D721Med (cell line): ENCODE measurements at regions not wholly inside any gene's neighbourhood (a gene's known extent, or its start where the extent isn't known, plus 50 kb on each side); places are given as distances from the start of the nearest gene placed in this dataset.

Source experiments
- DNase-seq: peaks from one replicate; pipeline ENCODE4 v3.0.0; 2011; ENCODE audit warnings: low spot score; ENCODE audit not compliant: insufficient read length
- FAIRE-seq: peaks from 2 replicates; lab custom pipeline; 2011; peaks lifted over from hg19 to GRCh38; lab: Jason Lieb, UNC
- CTCF ChIP-seq: IDR thresholded peaks from 2 replicates; pipeline ENCODE4 v1.5.1; 2012; ENCODE audit warnings: mild to moderate bottlenecking, control low read depth; ENCODE audit not compliant: insufficient read depth; ENCODE audit errors: missing control alignments

GRCh38 chr10:9796564-9796963, 1221.1 kb upstream of the CELF2 start:
- no peak for TF ChIP-seq CTCF
- no peak for FAIRE-seq
- no peak for DNase-seq

GRCh38 chr10:9800011-9800410, 1217.7 kb upstream of the CELF2 start:
- FAIRE-seq (no peak), DNase-seq (no peak)
- no peak for TF ChIP-seq CTCF

- no peak for TF ChIP-seq CTCF
- DNase-seq (no peak), FAIRE-seq (no peak)
These were observed 1217.1 kb upstream of the CELF2 start for GRCh38 chr10:9800571-9800970.

- FAIRE-seq (no peak), DNase-seq (no peak)
- TF ChIP-seq CTCF: no peak
These were observed 1209.8 kb upstream of the CELF2 start for GRCh38 chr10:9807846-9808245.

GRCh38 chr10:9811601-9812000, 1206.1 kb upstream of the CELF2 start:
- DNase-seq (no peak), FAIRE-seq (no peak)
- TF ChIP-seq CTCF: no peak

GRCh38 chr10:9814285-9814864, 1203.3 kb upstream of the CELF2 start:
- no peak for DNase-seq
- no peak for TF ChIP-seq CTCF
- no peak for FAIRE-seq

GRCh38 chr10:9819756-9820494, 1197.7 kb upstream of the CELF2 start:
- TF ChIP-seq CTCF: no peak
- no peak for DNase-seq
- FAIRE-seq: no peak
